ENCODE measurements at regions not wholly inside any gene's neighbourhood (a gene's known extent, or its start where the extent isn't known, plus 50 kb on each side); places are given as distances from the start of the nearest gene placed in this dataset.
"Not testable (repeated sequence)": the region's sequence is repeated elsewhere in the genome, so short reads cannot be mapped to it uniquely, and the experiment has no call there.

GRCh38 chr4:3613967-3614730, 81.9 kb upstream of the LRPAP1 start:
- no peak for DNase-seq (ENCODE audit: low spot score)

GRCh38 chr4:3612934-3613333, 80.7 kb upstream of the LRPAP1 start:
- no peak for DNase-seq (ENCODE audit: low spot score)

DNA sequence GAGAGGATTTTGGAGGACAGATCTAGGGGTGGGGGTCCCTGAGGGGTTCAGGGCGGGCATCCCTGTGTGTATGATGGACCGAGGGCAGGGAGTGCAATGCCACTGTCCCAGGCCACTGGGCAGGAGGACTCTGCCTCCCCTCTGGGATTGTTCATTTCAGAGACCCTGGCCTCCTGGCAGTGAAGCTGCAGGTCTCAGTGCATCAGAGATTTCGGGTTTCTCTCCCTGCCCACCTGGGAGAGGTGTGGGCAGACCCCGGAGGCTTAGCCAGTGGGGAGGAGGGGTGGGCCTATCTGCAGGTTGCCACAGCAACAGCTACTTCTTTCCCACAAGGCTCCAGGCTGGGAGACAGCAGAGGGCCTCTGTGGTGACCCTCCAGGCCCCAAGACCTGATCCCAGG, 80.1 kb upstream of the LRPAP1 start:
- DNase-seq (ENCODE audit: low spot score) = no peak

DNA sequence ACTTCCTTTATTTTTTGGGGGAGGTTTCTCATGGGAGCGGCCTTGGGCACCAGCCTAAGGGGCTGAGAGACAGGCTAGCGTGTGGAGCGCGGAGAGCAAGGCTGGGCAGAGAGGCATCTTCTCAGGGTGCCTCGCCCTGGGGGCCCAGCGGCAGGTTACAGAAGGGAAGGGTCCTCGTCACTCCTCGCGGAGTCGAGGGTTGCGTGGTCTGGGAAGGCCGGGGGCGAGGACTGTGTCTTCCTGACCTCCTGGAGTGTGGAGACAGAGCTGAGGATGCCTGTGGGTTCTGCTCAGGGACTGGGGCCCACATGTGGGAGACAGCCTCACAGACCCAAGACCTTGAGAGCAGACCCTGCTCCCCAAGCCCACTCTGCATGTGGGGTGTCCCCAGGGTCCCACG, 79.6 kb upstream of the LRPAP1 start:
- DNase-seq (ENCODE audit: low spot score) = no peak

DNA sequence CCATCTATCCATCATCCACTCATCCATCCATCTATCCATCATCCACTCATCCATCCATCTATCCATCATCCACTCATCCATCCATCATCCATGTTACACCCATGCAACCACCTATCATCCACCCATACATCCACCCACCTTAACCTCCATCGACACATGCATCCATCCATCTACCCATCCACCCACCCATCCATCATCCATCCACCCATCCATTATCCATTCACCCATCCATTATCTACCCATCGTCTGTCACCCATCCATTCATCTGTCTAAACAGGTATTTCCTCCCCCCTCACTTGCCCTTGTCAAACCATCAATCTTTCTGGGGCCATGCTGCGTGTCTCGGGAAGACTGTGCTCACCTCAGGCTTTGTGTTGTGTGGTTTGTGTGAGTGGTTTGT, 78.6 kb upstream of the LRPAP1 start:
- not testable (repeated sequence) for DNase-seq (ENCODE audit: low spot score)

- not testable (repeated sequence) for DNase-seq (ENCODE audit: low spot score)
These were observed 77.7 kb upstream of the LRPAP1 start for GRCh38 chr4:3609905-3610304.

GRCh38 chr4:3607690-3608552, 75.7 kb upstream of the LRPAP1 start:
- DNase-seq (ENCODE audit: low spot score) = no peak

DNA sequence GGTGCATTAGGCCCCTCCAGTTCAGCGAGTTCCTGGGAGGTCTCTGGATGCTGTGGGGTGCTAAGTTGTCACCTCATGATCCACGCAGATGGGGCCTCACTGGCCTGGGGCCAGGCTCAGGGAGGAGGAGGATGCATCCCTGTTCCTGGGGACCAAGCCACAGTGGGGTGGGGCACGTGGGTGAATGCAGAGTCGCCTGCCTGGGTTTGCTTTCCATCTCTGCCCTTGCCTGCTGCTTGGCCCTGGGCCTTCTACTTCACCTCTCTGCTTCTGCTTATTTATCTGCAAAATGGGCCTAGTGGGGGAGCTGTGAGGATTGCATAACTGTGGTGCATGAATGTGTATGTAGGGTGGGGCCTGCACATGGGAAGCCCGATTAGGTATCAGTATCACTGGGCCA, 74.6 kb upstream of the LRPAP1 start:
- not testable (repeated sequence) for DNase-seq (ENCODE audit: low spot score)

DNA sequence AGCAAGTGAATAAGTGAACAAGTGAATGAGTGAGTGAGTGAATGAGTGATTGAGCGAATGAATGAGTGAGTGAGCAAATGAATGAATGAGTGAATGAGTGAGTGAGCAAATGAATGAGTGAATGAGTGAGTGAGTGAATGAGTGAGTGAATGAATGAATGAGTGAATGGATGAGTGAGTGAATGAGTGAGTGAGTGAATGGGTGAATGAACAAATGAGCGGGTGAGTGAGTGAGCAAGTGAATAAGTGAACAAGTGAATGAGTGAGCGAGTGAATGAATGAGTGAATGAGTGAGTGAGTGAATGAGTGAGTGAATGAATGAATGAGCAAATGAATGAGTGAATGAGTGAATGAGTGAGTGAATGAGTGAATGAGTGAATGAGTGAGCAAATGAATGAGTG, 74.0 kb upstream of the LRPAP1 start:
- not testable (repeated sequence) for DNase-seq (ENCODE audit: low spot score)

- DNase-seq (ENCODE audit: low spot score) = no peak
These were observed 73.3 kb upstream of the LRPAP1 start for GRCh38 chr4:3605491-3605890.

DNA sequence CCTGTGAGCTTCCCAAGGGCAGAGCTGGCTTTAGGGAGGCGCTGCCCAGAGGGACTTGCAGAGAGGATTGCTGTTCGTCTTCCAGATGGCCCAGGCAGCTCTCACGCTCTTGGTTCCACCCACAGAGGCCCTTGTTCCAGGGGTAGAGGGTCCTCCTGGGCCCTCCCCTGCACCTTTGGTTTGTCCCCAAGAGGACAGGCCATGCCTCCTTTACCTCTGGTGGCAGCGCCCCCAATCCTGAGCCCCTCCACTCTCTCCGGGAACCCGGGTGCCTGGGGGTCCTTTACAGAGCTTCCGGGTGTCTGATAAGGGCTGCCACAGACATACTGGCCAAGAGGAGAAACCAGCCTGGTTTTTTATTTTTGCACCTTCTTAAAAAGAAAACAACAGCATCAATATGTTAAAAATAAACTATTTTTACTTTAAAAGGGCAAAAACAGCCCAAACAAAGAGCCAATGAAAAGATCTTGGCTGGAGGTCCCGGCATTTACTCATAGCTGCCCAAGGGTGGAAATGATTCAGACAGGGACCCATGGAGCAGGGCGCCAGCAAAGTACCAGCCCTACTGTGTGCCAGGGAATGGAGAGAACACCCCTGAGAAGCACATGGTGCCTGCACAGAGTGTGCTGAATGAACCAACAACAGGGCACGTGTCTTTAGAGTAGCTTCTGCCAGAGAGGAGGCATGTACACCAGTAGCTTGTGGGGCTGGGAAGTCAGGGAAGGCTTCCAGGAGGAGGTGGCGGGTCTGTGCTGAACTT, 70.8 kb upstream of the LRPAP1 start:
- not testable (repeated sequence) for DNase-seq (ENCODE audit: low spot score)

GRCh38 chr4:3601992-3602391, 69.8 kb upstream of the LRPAP1 start:
- no peak for DNase-seq (ENCODE audit: low spot score)

GRCh38 chr4:3601108-3601690, 69.0 kb upstream of the LRPAP1 start:
- not testable (repeated sequence) for DNase-seq (ENCODE audit: low spot score)

DNA sequence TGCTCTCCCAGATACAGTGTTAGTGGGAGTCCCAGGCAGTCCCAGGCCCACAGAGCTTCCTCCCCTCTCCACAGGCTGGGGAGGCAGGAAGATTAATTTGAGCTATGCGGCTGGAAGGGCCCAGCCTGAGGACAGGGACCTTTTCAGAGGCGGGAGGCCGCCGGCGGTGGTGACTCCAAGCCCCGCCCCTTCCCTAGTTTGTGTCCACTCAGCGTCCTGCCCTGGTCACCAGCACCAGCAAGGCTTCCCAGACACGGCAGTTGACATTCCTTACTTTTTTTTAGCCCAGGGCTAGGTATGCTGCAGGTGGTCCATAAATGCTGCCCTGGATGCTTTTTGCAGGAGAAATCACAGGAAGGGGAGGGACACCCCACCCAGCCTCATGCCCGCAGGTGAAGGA, 67.7 kb upstream of the LRPAP1 start:
- no peak for DNase-seq (ENCODE audit: low spot score)

DNA sequence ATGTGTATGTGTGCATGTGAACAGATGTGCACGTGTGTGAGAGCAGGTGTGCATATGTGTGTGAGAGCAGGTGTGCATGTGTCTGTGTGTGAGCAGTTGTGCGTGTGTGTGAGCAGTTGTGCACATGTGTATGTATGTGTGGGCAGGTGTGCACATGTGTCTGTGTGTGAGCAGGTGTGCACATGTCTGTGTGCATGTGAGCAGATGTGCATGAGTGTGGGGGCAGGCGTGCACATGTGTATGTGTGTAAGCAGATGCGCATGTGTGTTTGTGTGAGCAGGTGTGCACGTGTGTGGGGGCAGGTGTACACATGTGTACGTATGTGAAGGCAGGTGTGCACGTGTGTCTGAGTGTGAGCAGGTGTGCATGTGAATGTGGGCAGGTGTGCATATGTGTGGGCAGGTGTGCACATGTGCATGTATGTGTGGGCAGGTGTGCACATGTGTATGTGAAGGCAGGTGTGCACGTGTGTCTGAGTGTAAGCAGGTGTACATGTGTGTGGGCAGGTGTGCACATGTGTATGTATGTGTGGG, 66.5 kb upstream of the LRPAP1 start:
- DNase-seq (ENCODE audit: low spot score) = no peak

- DNase-seq (ENCODE audit: low spot score) = not testable (repeated sequence)
These were observed 65.8 kb upstream of the LRPAP1 start for GRCh38 chr4:3597896-3598505.

DNA sequence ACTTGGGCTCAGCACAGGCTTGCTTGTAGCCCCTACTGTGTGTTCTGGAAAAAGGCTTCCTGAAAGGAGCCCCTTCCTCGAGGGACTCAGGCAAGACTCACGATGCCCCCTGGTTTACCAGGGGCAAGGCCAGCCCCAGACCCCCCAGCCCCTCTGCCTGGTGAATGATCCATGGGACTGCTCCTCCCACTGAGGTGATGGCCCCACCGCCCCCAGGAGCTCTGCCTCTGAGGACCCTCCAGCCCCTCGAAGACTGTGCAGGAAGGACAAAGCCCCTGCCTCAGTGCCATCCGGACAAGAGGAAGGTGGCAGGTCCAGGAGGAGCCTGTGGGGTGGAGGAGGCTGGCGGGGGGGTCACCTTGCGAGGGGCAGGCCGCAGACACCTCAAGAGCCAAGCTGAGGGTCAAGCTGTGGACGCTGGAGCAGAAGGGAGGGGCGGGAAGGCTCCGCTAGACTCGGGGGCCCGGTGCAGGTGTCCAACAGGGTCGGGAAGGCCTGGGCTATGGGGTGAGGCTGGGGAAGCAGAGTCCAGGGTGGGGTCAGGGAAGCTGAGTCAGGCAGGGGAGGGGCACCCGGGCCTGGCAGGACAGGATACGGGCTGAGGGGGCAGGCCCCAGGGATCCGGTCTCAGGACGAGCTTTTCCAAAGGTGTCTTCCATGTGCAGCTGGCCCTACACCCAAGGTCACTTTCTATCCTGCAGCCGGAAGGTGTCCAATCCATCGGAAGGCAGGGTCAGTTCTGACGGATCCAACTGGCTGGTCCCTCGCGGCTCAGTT, 64.9 kb upstream of the LRPAP1 start:
- DNase-seq (ENCODE audit: low spot score) = not testable (repeated sequence)

- not testable (repeated sequence) for DNase-seq (ENCODE audit: low spot score)
These were observed 63.5 kb upstream of the LRPAP1 start for GRCh38 chr4:3595627-3596291.

GRCh38 chr4:3594751-3595150, 62.5 kb upstream of the LRPAP1 start:
- not testable (repeated sequence) for DNase-seq (ENCODE audit: low spot score)

Data from ecto neural progenitor cell (in vitro differentiated cells).